Activated CD4-positive, alpha-beta T cell treated with anti-CD3 and anti-CD28 coated beads, Interleukin-2, amount 50 U/mL, for 4 hours (primary cell): ENCODE measurements at regions not wholly inside any gene's neighbourhood (a gene's known extent, or its start where the extent isn't known, plus 50 kb on each side); places are given as distances from the start of the nearest gene placed in this dataset.

ENCODE experiments used
- DNase-seq, 2 experiments: peaks; one replicate each; pipeline ENCODE4 v3.0.0-alpha.2; 2020

- no peak for DNase-seq
These were observed 58.7 kb upstream of the MLN start for GRCh38 chr6:33862536-33862935.

DNA sequence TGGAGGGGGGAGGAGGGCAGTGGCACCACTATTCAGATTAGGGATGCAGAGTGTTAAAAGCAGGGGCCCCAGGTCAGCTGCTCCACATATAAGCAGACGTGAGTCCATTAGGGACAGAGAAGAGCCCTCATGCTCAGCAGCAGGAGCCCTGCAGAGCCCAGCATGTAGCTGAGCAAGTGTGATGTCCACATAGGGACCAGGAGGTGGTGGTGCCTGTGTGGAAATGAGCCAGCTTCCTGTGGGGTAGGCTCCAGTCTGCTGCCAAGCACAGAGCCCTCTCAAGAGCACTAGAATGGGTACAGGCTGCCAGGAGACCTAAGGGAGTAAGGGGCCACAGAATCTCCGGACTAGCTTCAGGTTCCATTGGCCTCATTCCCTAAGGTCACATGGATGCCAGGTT lies 57.9 kb upstream of the MLN start:
- DNase-seq = no peak

GRCh38 chr6:33860706-33861474 lies 57.1 kb upstream of the MLN start:
- DNase-seq = peak in 1 of 2 experiments; percentile 10

DNA sequence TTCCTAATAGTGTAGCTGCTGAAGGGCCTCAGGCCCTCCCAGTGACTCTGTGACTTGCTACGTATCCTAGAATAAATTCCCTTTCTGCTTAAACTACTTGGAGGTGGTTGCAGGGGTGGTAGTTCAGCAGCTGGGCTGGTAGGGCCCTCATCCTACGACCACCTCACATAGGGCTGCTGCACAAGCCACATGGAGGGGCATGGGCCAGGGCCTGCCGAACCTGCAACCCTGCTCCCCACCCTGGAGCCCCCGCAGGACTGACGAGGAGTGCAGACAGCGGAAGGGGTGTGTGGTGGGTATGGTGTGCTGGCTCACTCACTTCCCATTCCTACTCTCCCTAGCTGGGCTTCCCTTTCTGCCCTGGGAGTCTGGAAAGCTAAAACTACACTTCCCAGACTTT lies 56.2 kb upstream of the MLN start:
- no peak for DNase-seq

- no peak for DNase-seq
These were observed 55.2 kb upstream of the MLN start for GRCh38 chr6:33858804-33859505.

GRCh38 chr6:33857932-33858475 lies 54.2 kb upstream of the MLN start:
- no peak for DNase-seq

GRCh38 chr6:33857093-33857931 lies 53.5 kb upstream of the MLN start:
- DNase-seq = no peak

DNA sequence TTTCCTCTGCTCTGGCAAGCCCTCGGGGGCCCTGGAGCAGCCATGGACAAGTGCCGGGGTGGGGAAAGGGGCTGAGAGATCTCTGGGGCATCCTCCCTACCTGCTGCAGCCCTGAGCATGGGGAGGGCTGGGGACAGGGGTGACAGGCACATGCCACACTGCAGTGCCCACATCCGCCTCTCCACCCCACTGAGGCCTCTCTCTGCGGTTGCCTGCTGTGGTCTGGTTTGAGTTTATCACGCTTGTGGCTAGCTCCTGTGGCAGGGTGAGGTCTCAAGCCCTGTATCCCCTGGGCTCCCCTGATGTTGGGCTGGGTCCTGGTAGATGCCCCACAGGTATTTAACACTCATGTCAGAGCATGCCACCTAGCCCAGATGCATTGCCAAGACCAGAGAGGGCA lies 52.9 kb upstream of the MLN start:
- peak; percentile 28 to 30 for DNase-seq

DNA sequence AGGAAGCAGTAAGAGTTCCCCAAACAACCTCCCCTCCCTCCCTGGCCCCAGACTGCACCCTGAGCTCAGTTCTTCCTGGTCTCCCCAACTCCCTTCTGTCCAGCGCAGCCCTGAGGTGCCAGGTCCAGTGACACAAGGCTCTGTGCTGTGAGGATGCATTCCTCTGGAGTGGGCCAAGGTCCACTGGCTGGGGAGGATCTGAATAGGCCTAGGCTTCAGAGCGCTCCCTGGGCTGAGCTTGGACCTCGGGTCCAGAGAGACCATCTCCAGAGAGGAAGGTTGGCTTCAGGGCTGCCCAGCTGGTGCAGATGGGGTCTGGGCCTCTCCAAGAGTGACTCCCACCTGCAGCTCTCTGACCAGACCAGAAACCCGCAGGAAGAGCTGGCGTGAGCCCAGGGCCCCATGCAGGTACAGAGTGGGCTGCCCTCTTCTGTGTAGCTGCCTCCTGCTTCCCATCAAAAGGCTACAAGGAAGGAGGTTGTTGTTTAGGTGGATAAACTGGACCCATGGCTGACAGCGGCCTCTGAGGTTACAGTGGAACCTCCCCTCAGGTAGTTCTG lies 52.3 kb upstream of the MLN start:
- DNase-seq = no peak

GRCh38 chr6:33854572-33855030 lies 50.8 kb upstream of the MLN start:
- no peak for DNase-seq

GRCh38 chr6:33853736-33854135 lies 49.9 kb upstream of the MLN start:
- no peak for DNase-seq
